GM12874 (cell line): ENCODE measurements at regions not wholly inside any gene's neighbourhood (a gene's known extent, or its start where the extent isn't known, plus 50 kb on each side); places are given as distances from the start of the nearest gene placed in this dataset.

Experiments
- CTCF ChIP-seq: IDR thresholded peaks from 2 replicates; pipeline ENCODE4 v1.5.1; 2011; ENCODE audit warnings: low read depth, mild to moderate bottlenecking, control low read depth, low read length, moderate library complexity; ENCODE audit not compliant: insufficient read depth

GRCh38 chr2:157061799-157062198 is 195.7 kb upstream of the GALNT5 start:
- no peak for TF ChIP-seq CTCF

- no peak for TF ChIP-seq CTCF
These were observed 189.9 kb upstream of the GALNT5 start for GRCh38 chr2:157067562-157067961.

GRCh38 chr2:157068237-157068636 is 189.3 kb upstream of the GALNT5 start:
- no peak for TF ChIP-seq CTCF

- TF ChIP-seq CTCF, result no peak
These were observed 181.6 kb upstream of the GALNT5 start for GRCh38 chr2:157075924-157076323.

GRCh38 chr2:157076526-157077161 is 180.9 kb upstream of the GALNT5 start:
- TF ChIP-seq CTCF, result no peak

- TF ChIP-seq CTCF, result no peak
These were observed 179.7 kb upstream of the GALNT5 start for GRCh38 chr2:157077753-157078350.

- TF ChIP-seq CTCF, result no peak
These were observed 174.6 kb upstream of the GALNT5 start for GRCh38 chr2:157082950-157083349.
